CD4-positive, alpha-beta T cell (primary cell): ENCODE measurements at regions not wholly inside any gene's neighbourhood (a gene's known extent, or its start where the extent isn't known, plus 50 kb on each side); places are given as distances from the start of the nearest gene placed in this dataset.

Source experiments
- ATAC-seq: fragments of 200-7000 bp; cut with Tn5 transposase; one replicate; pipeline ENCODE4 v1.10.0; 2022; ENCODE audit warnings: mild to moderate bottlenecking; ENCODE audit not compliant: poor library complexity
- CTCF ChIA-PET: fragments of 350-600 bp; sonication (Branson Sonifier 250); formaldehyde crosslinking; loops from one replicate; lab custom pipeline; 2021; ENCODE audit warnings: antibody characterized with exemption, inconsistent platforms; lab: Charles Lee
- POLR2A ChIA-PET: fragments of 350-600 bp; sonication (Branson Sonifier 250); formaldehyde crosslinking; loops from one replicate; lab custom pipeline; 2021; ENCODE audit warnings: antibody characterized with exemption, inconsistent platforms; lab: Charles Lee
- DNase-seq, 14 experiments: peaks; one replicate each; pipeline ENCODE4 v3.0.0-alpha.2; 2013 to 2020; ENCODE audit warnings: mixed read lengths in 2 of 14
- H3K27ac ChIP-seq, 2 donors: one replicate each; pipeline versions ENCODE4 v1.5.1 to v1.7.0; 2013; ENCODE audit warnings: low read length in 2 of 2, low read depth in 1 of 2, mild to moderate bottlenecking in 1 of 2
- H3K27me3 ChIP-seq, 2 experiments: 1 replicate in 1 of 2; 2 replicates in 1 of 2; pipeline versions ENCODE4 v1.6.1 to v1.7.0; 2013; ENCODE audit warnings: low read length in 2 of 2, control low read depth in 1 of 2, mild to moderate bottlenecking in 1 of 2, moderate library complexity in 1 of 2; ENCODE audit not compliant: insufficient read depth in 2 of 2, control insufficient read depth in 1 of 2
- H3K36me3 ChIP-seq: one replicate; pipeline ENCODE4 v1.6.1; 2013; ENCODE audit warnings: low read length, control low read depth; ENCODE audit not compliant: insufficient read depth
- H3K4me1 ChIP-seq: one replicate; pipeline ENCODE4 v1.6.1; 2013; ENCODE audit warnings: low read length, control low read depth; ENCODE audit not compliant: insufficient read depth
- H3K4me3 ChIP-seq: one replicate; pipeline ENCODE4 v1.5.1; 2013; ENCODE audit warnings: mild to moderate bottlenecking, low read length, moderate library complexity
- H3K9me3 ChIP-seq, 2 experiments: 1 replicate in 1 of 2; 2 replicates in 1 of 2; pipeline versions ENCODE4 v1.6.1 to v1.7.0; 2013; ENCODE audit warnings: low read length in 2 of 2, mild to moderate bottlenecking in 2 of 2, control low read depth in 1 of 2, moderate library complexity in 1 of 2; ENCODE audit not compliant: control insufficient read depth in 1 of 2, insufficient read depth in 1 of 2
- H3K27ac Mint-ChIP-seq: one replicate; pipeline ENCODE4 v1.8.0; 2020; ENCODE audit warnings: mixed read lengths
- H3K27me3 Mint-ChIP-seq: one replicate; pipeline ENCODE4 v1.8.0; 2021; ENCODE audit warnings: mixed read lengths
- H3K36me3 Mint-ChIP-seq: one replicate; pipeline ENCODE4 v1.8.0; 2021; ENCODE audit warnings: low read depth, mixed read lengths
- H3K4me1 Mint-ChIP-seq: one replicate; pipeline ENCODE4 v1.8.0; 2021; ENCODE audit warnings: low read depth, mixed read lengths
- H3K4me3 Mint-ChIP-seq: one replicate; pipeline ENCODE4 v1.8.0; 2020; ENCODE audit warnings: mild to moderate bottlenecking, mixed read lengths
- H3K9me3 Mint-ChIP-seq: one replicate; pipeline ENCODE4 v1.8.0; 2020; ENCODE audit warnings: mixed read lengths
- intact Hi-C, 2 experiments: fragments of 100-400 bp; cut with DNase I in 1 of 2; cut with micrococcal nuclease in 1 of 2; formaldehyde crosslinking; loops; one replicate each; pipeline versions ENCODE4 v1.15.1 to v1.9.0; 2023 to 2025; cut with DNase I, micrococcal nuclease
- TF ChIP-seq, protein P1 (sequence below): fragments of 200-600 bp; IDR thresholded peaks from one replicate; pipeline ENCODE4 v1.8.0; 2022; ENCODE audit warnings: antibody characterized with exemption, mild to moderate bottlenecking

DNA sequence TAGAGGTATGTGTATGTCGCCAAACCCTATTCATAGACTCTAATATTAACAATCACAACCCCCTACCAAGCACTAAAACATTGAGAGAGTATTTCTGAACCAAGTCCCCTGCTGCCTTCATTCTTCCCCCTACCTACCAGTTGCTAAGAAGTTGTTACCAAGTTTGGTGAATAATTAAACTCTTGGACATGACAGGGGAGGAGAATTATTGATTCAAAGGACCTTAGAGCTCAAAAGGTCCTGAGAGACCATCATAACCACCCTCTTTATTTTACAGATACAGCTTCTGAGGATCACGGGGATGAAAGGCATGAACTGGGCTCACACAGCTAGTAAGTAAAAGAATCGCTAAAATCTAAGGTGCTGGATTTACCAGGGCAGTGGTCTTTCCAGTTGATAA lies 204.1 kb downstream of the PIK3C3 start:
- DNase-seq, result no peak
- TF ChIP-seq, protein P1, sequence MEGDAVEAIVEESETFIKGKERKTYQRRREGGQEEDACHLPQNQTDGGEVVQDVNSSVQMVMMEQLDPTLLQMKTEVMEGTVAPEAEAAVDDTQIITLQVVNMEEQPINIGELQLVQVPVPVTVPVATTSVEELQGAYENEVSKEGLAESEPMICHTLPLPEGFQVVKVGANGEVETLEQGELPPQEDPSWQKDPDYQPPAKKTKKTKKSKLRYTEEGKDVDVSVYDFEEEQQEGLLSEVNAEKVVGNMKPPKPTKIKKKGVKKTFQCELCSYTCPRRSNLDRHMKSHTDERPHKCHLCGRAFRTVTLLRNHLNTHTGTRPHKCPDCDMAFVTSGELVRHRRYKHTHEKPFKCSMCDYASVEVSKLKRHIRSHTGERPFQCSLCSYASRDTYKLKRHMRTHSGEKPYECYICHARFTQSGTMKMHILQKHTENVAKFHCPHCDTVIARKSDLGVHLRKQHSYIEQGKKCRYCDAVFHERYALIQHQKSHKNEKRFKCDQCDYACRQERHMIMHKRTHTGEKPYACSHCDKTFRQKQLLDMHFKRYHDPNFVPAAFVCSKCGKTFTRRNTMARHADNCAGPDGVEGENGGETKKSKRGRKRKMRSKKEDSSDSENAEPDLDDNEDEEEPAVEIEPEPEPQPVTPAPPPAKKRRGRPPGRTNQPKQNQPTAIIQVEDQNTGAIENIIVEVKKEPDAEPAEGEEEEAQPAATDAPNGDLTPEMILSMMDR, result no peak
- Histone ChIP-seq H3K36me3 (no peaks in the 10 kb centered on the region), H3K9me3 (no peaks in the 10 kb centered on the region), H3K4me3 (no peak overlapping the region), H3K27me3 (no peaks in the 10 kb centered on the region), H3K27ac (no peak overlapping the region), H3K4me1 (no peaks in the 10 kb centered on the region)
- intact Hi-C loops, result no loop called here
- ChIA-PET POLR2A (no interaction called here), CTCF (interaction anchor here (1.1 kb wide), 1 partner anchor 23 kb away, joined by 3 read pairs; no protein-coding TSS in a partner anchor)
- Mint-ChIP-seq H3K36me3 (no peaks in the 10 kb centered on the region), H3K4me1 (no peaks in the 10 kb centered on the region), H3K27ac (no peak overlapping the region), H3K9me3 (no peaks in the 10 kb centered on the region), H3K27me3 (peaks cover 5% of the 10 kb centered on the region), H3K4me3 (no peak overlapping the region)
- ATAC-seq, result no peak

DNA sequence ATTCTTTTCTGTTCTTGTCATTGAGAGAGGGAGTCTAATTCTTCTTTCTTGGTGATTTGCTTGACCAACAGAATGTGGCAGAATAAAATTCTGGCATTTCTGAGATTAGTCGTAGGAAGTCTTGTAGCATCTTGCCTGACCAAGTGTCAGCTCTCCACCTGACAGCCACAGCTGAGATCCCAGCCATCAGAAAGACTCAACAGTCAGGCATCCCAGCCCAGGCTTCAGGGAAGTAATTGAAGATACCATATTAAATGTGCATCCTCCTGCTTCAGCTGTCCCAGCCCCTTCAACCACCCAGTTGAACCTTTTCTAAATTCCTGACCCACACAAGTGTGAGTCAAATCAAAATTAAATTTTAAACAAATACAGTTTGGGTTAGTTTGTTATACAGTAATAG lies 208.3 kb downstream of the PIK3C3 start:
- Mint-ChIP-seq H3K4me1 (no peaks in the 10 kb centered on the region), H3K27ac (no peak overlapping the region), H3K27me3 (no peaks in the 10 kb centered on the region), H3K9me3 (peaks cover 3% of the 10 kb centered on the region), H3K36me3 (no peaks in the 10 kb centered on the region), H3K4me3 (no peak overlapping the region)
- Histone ChIP-seq H3K27ac (no peak overlapping the region), H3K4me1 (no peaks in the 10 kb centered on the region), H3K36me3 (no peaks in the 10 kb centered on the region), H3K4me3 (no peak overlapping the region), H3K9me3 (no peaks in the 10 kb centered on the region), H3K27me3 (no peaks in the 10 kb centered on the region)
- ChIA-PET CTCF (no interaction called here), POLR2A (no interaction called here)
- ATAC-seq (no peak), DNase-seq (no peak)
- intact Hi-C loops, result no loop called here
- TF ChIP-seq, protein P1, result no peak

DNA sequence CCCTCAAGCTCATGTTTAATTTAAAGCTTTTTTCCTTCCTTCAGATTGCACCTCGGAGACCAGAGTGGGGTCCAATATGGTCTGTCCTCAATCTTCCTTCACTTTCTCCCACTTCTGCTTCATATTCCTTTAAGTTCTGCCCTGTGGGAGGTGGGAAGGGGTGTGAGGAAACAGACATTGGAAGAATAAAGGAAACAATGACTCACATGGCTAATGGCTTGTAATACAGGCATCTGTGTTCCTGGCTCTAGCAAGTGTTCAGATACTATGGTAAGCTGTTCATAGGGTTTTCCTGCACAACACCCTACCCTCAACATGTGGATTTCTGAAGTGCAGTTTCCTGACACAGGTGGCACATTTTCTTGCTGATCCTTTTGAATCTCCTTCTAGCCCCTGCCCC lies 209.5 kb downstream of the PIK3C3 start:
- no peaks in the 10 kb centered on the region for H3K27me3 Mint-ChIP-seq
- ChIA-PET CTCF (no interaction called here), POLR2A (interaction anchor here (1.0 kb wide), 1 partner anchor 13 kb away, joined by 3 read pairs; no protein-coding TSS in a partner anchor)
- H3K27ac ChIP-seq, result no peak overlapping the region
- H3K36me3 Mint-ChIP-seq, result no peaks in the 10 kb centered on the region
- H3K27me3 ChIP-seq, result no peaks in the 10 kb centered on the region
- H3K4me1 ChIP-seq, result no peaks in the 10 kb centered on the region
- H3K9me3 Mint-ChIP-seq, result peaks cover 3% of the 10 kb centered on the region
- DNase-seq (no peak), ATAC-seq (no peak)
- TF ChIP-seq, protein P1, result no peak
- H3K36me3 ChIP-seq, result no peaks in the 10 kb centered on the region
- no peak overlapping the region for H3K4me3 Mint-ChIP-seq
- H3K27ac Mint-ChIP-seq, result no peak overlapping the region
- no peak overlapping the region for H3K4me3 ChIP-seq
- intact Hi-C loops, result no loop called here
- H3K9me3 ChIP-seq, result no peaks in the 10 kb centered on the region
- no peaks in the 10 kb centered on the region for H3K4me1 Mint-ChIP-seq
